Cardiac muscle cell (in vitro differentiated cells and primary cell): ENCODE measurements at regions not wholly inside any gene's neighbourhood (a gene's known extent, or its start where the extent isn't known, plus 50 kb on each side); places are given as distances from the start of the nearest gene placed in this dataset.

Experiments
- DNase-seq, 2 donors: peaks; one replicate each; pipeline versions ENCODE4 v3.0.0 to v3.0.0-alpha.2; 2010 to 2017; ENCODE audit warnings: low read depth in 1 of 2, low spot score in 1 of 2
- H3K27ac ChIP-seq: fragments of 200-600 bp; sonication (generic); 2 replicates; pipeline ENCODE4 v1.5.1; 2016
- H3K27me3 ChIP-seq: fragments of 200-600 bp; sonication (generic); 2 replicates; pipeline ENCODE4 v1.6.0; 2016; ENCODE audit warnings: control low read depth
- H3K36me3 ChIP-seq: fragments of 200-600 bp; sonication (generic); 2 replicates; pipeline ENCODE4 v1.5.1; 2016; ENCODE audit warnings: control low read depth
- H3K4me1 ChIP-seq: fragments of 200-600 bp; sonication (generic); 2 replicates; pipeline ENCODE4 v1.8.1; 2017; ENCODE audit warnings: low read depth, mild to moderate bottlenecking, mixed run types
- H3K4me3 ChIP-seq: fragments of 200-600 bp; sonication (generic); 2 replicates; pipeline ENCODE4 v1.5.1; 2016; ENCODE audit warnings: mild to moderate bottlenecking
- H3K9me3 ChIP-seq: fragments of 200-600 bp; sonication (generic); 2 replicates; pipeline ENCODE4 v1.5.1; 2017; ENCODE audit warnings: low read depth, mild to moderate bottlenecking, control low read depth
- TF ChIP-seq, protein P1 (sequence below): IDR thresholded peaks from 2 replicates; pipeline ENCODE4 v1.5.1; 2012; ENCODE audit warnings: low read depth, mild to moderate bottlenecking, low read length

DNA sequence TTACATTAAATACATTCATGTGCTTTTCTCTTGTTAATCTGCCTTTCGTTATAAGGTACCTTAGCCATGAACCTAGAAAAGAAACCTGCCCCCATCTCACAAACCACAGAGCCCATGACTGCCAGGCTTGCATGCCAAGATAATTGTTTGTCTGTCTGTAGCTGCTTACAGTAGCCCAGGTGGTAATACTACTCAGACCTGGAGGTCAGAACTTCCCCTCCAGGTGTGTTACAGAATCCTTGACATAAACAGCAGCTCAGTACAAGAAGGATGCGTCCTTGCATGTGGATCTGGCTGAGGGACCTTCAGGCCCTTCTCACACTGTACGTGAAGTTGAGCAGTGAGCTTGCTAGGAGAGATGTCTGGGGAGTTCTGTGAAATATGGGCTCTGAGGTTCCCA, 291.4 kb downstream of the CSNK1G3 start:
- Histone ChIP-seq H3K27ac (no peak overlapping the region), H3K4me3 (no peak overlapping the region), H3K27me3 (no peaks in the 10 kb centered on the region), H3K36me3 (no peaks in the 10 kb centered on the region), H3K4me1 (peaks cover 19% of the 10 kb centered on the region), H3K9me3 (no peaks in the 10 kb centered on the region)
- TF ChIP-seq, protein P1, sequence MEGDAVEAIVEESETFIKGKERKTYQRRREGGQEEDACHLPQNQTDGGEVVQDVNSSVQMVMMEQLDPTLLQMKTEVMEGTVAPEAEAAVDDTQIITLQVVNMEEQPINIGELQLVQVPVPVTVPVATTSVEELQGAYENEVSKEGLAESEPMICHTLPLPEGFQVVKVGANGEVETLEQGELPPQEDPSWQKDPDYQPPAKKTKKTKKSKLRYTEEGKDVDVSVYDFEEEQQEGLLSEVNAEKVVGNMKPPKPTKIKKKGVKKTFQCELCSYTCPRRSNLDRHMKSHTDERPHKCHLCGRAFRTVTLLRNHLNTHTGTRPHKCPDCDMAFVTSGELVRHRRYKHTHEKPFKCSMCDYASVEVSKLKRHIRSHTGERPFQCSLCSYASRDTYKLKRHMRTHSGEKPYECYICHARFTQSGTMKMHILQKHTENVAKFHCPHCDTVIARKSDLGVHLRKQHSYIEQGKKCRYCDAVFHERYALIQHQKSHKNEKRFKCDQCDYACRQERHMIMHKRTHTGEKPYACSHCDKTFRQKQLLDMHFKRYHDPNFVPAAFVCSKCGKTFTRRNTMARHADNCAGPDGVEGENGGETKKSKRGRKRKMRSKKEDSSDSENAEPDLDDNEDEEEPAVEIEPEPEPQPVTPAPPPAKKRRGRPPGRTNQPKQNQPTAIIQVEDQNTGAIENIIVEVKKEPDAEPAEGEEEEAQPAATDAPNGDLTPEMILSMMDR, result no peak
- no peak for DNase-seq

DNA sequence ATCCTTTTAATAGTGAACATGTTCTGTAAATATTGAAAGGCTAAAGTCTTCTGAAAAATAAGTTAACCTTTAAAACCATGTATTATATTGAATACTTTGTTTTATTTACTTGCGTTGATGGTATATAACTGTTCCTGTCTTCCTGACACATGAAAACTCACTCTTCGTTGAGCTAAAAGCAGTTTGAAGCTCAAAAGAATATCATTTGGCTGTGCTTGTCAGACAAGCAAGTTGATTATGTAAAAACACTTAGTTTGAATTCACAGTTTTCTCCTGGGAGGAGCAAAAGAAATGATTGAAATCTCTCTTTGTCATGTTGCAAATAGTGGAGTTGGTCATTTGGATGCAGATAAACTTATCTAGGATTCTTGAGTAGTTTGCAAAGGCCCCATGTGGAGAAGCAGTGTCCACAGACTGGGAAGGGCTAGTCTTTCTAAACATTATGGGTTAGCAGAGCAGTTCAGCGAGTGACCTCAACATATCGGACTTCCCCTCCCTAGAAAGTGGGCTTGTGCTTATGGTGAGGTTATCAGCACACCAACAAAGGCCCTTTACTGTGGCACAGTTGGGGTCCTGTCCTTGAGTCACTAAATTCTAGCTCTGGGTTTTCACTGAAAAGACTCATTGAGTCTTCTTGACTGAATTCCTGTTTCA, 290.4 kb downstream of the CSNK1G3 start:
- TF ChIP-seq, protein P1, result no peak
- Histone ChIP-seq H3K27ac (no peak overlapping the region), H3K4me1 (peaks cover 10% of the 10 kb centered on the region), H3K36me3 (no peaks in the 10 kb centered on the region), H3K27me3 (no peaks in the 10 kb centered on the region), H3K9me3 (no peaks in the 10 kb centered on the region), H3K4me3 (no peak overlapping the region)
- no peak for DNase-seq

DNA sequence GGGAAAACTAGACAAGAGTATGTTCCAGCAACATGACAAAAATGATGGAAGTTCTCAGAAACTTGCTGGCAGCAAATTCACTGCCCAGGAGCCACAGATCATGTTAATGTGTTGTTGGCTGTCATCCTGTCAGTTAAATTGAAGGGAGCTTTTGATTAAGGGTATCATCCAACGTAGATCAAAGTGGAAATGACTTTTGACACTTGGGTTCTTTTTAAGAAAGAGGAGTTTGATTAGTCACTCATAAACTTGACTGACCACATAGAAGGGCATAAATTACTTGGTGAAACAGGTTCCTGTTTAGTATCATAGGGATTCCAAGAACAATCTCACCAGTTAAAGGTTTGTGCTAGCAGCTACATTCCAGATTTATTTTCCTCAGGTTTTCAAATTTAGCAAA, 288.7 kb downstream of the CSNK1G3 start:
- Histone ChIP-seq H3K9me3 (no peaks in the 10 kb centered on the region), H3K4me3 (no peak overlapping the region), H3K4me1 (no peaks in the 10 kb centered on the region), H3K27me3 (no peaks in the 10 kb centered on the region), H3K36me3 (no peaks in the 10 kb centered on the region), H3K27ac (no peak overlapping the region)
- no peak for DNase-seq
- TF ChIP-seq, protein P1, result no peak

DNA sequence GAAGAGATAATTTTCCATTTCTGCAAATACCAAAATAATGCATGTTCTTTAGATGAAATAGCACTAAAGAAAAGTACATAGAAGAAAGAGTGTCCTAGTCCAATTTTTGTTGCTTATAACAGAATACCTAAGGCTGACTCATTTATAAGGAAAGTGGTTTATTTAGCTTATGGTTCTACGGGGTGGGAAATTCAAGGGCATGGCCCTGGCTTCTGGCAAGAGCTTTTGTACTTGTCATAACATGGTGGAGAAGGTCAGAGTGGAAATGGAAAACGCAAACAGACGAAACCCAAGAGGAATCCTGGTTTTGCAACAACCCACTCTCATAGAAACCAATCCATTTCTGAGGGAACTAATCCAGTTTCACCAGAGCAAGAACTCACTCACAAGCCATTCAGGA, 283.7 kb downstream of the CSNK1G3 start:
- Histone ChIP-seq H3K27me3 (no peaks in the 10 kb centered on the region), H3K4me1 (peaks cover 5% of the 10 kb centered on the region), H3K27ac (no peak overlapping the region), H3K9me3 (no peaks in the 10 kb centered on the region), H3K36me3 (no peaks in the 10 kb centered on the region), H3K4me3 (no peak overlapping the region)
- DNase-seq, result no peak
- TF ChIP-seq, protein P1, result no peak

DNA sequence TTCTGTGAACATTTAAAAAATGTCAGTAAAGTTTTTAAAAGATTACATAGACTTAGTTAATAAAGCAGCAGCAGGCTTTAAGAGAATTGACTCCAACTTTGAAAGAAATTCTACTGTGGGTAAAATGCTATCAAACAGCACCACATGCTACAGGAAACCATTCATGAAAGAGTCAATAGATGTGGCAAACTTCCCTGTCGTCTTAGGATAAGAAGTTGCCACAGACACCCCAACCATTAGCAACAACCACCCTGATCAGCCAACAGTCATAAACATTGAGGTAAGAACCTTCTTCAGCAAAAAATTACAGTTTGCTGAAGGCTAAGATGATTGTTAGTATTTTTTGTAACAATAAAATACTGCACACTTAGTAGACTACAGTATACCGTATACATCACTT, 278.2 kb downstream of the CSNK1G3 start:
- Histone ChIP-seq H3K4me3 (no peak overlapping the region), H3K4me1 (peaks cover 14% of the 10 kb centered on the region), H3K36me3 (no peaks in the 10 kb centered on the region), H3K27ac (no peak overlapping the region), H3K27me3 (no peaks in the 10 kb centered on the region), H3K9me3 (no peaks in the 10 kb centered on the region)
- DNase-seq, result no peak
- TF ChIP-seq, protein P1, result no peak

DNA sequence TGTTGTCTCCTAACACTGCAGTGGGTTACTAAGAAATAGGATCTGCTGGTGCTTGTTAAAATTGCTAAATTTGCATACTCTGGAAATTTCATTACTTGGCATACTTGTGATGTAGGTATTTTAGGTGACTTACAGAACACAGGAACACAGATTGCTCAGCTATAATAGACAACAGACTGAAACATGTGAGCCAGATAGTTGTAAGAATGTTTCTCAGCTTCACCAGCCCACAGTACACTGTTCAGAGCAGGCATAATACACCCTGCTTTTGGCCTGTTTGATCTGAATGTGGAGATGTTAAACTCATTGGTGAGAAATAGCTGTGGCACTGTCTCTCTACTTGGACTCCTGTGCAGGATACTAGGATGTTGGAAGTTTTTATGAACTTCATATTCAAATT, 275.7 kb downstream of the CSNK1G3 start:
- H3K4me3 ChIP-seq, result no peak overlapping the region
- no peak for DNase-seq
- H3K9me3 ChIP-seq, result no peaks in the 10 kb centered on the region
- peaks cover 13% of the 10 kb centered on the region for H3K4me1 ChIP-seq
- no peaks in the 10 kb centered on the region for H3K27me3 ChIP-seq
- H3K27ac ChIP-seq, result no peak overlapping the region
- TF ChIP-seq, protein P1, result no peak
- H3K36me3 ChIP-seq, result no peaks in the 10 kb centered on the region
